ENCODE measurements at regions not wholly inside any gene's neighbourhood (a gene's known extent, or its start where the extent isn't known, plus 50 kb on each side); places are given as distances from the start of the nearest gene placed in this dataset.

DNA sequence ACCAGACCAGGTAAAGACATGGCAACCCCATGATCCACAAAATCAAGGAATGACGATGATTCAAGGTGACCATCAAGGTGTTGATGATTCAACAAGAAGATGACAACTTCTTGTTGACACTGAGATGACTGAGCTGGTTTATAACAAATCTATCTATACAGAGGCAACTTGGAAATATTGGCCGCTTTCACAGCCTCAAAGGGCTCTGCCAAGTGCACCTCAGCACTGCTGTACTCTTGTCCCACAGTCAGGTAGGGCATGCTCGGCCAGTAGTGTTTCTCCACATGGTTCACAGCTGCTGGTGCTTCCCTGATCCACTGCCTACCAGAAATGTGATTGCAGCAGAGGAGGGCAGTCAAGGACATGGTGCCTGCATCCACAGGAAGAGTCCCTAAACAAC is 125.2 kb upstream of the SYT6 start:
- no peaks in the 10 kb centered on the region for H3K4me1 Mint-ChIP-seq (ENCODE audit: insufficient read depth, unreplicated experiment)
- CTCF ChIA-PET = interaction anchor here (0.9 kb wide), 1 partner anchor 68 kb away, joined by 4 read pairs; no protein-coding TSS in a partner anchor

DNA sequence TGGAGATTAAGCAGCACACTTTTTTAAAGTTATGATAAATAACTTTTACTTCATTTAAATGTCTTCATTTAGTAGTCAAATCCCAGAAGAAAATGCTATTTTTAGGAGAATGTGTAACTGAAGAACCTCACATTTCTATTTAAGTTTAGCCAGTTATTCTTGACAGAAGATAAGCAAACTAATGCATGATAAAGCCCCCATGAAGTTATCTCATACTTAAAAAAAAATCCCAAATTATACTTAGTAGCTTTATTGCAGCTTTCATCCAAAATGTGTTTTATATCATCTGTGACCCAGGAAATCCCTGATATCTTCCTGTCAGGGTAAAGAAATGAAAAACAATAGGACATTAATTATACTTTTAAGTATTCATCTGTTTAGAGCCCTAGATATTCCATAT is 124.8 kb upstream of the SYT6 start:
- peaks cover 57% of the 10 kb centered on the region for H3K27me3 Mint-ChIP-seq (ENCODE audit: insufficient read depth, unreplicated experiment)
- no peak for DNase-seq (ENCODE audit: unreplicated experiment)
- ChIA-PET CTCF (interaction anchor here (0.6 to 0.9 kb wide), 2 partner anchors 69 to 173 kb away, joined by 3 to 4 read pairs; no protein-coding TSS in a partner anchor), POLR2A (no interaction called here)
- BruUV-seq (replicated peaks) = no TSS peak
- no peaks in the 10 kb centered on the region for H3K9me3 Mint-ChIP-seq (ENCODE audit: unreplicated experiment)
- TF ChIP-seq, protein P1, sequence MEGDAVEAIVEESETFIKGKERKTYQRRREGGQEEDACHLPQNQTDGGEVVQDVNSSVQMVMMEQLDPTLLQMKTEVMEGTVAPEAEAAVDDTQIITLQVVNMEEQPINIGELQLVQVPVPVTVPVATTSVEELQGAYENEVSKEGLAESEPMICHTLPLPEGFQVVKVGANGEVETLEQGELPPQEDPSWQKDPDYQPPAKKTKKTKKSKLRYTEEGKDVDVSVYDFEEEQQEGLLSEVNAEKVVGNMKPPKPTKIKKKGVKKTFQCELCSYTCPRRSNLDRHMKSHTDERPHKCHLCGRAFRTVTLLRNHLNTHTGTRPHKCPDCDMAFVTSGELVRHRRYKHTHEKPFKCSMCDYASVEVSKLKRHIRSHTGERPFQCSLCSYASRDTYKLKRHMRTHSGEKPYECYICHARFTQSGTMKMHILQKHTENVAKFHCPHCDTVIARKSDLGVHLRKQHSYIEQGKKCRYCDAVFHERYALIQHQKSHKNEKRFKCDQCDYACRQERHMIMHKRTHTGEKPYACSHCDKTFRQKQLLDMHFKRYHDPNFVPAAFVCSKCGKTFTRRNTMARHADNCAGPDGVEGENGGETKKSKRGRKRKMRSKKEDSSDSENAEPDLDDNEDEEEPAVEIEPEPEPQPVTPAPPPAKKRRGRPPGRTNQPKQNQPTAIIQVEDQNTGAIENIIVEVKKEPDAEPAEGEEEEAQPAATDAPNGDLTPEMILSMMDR (IDR thresholded peaks at IDR 0.05; ENCODE audit: unreplicated experiment) = no peak
- H3K27ac Mint-ChIP-seq (ENCODE audit: low read depth, unreplicated experiment) = no peak overlapping the region
- intact Hi-C loops (cut with micrococcal nuclease) = no loop called here
- H3K4me1 Mint-ChIP-seq (ENCODE audit: insufficient read depth, unreplicated experiment) = no peaks in the 10 kb centered on the region
- H3K36me3 Mint-ChIP-seq (ENCODE audit: insufficient read depth, unreplicated experiment) = no peaks in the 10 kb centered on the region
- no peak overlapping the region for H3K4me3 Mint-ChIP-seq (ENCODE audit: unreplicated experiment)

More for the DNA sequence above, 125.2 kb upstream of the SYT6 start:
- Mint-ChIP-seq H3K27ac (ENCODE audit: low read depth, unreplicated experiment) (no peak overlapping the region), H3K4me3 (ENCODE audit: unreplicated experiment) (no peak overlapping the region), H3K9me3 (ENCODE audit: unreplicated experiment) (no peaks in the 10 kb centered on the region), H3K27me3 (ENCODE audit: insufficient read depth, unreplicated experiment) (peaks cover 57% of the 10 kb centered on the region), H3K36me3 (ENCODE audit: insufficient read depth, unreplicated experiment) (no peaks in the 10 kb centered on the region)
- POLR2A ChIA-PET = no interaction called here
- no TSS peak for BruUV-seq (replicated peaks)
- no peak for DNase-seq (ENCODE audit: unreplicated experiment)
- intact Hi-C loops (cut with micrococcal nuclease) = no loop called here
- TF ChIP-seq, protein P1 (IDR thresholded peaks at IDR 0.05; ENCODE audit: unreplicated experiment) = no peak

DNA sequence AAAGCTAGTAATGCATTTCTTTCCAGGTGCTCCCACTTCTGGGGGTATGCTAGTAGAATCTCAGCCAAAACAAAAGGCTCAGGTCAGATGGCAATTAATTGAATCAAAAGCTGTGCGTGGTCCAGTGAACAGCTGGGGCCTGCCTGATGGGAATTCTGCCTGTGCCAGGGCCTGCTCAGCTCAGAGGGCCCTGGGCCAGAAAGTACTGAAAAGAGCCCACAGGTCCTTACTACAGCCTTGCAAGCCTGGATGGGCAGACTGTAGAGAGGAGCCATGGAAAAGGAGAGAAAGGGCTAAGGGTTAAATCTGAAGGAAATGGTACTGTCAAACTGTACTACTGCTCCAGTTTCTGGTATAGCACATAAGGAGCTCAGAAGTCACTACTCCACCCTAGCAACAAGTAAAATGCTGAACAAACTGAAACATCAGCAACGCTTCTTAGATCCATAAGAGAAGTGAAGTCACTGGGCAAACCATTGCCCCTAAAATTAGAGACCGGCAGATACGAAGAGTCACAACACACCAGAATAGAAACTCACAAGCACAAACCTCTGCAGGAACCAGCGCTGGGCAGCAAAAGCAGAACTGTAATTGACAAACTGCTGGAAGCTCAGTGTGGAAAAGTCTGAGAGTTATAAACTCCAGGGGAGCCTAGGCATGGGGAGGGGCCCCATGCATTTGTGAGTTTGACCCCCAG is 121.1 kb upstream of the SYT6 start:
- CTCF ChIA-PET = interaction anchor here (0.6 to 9.1 kb wide), 5 partner anchors 9 to 442 kb away, joined by 3 to 103 read pairs (median 5); no protein-coding TSS in a partner anchor
- H3K4me1 Mint-ChIP-seq (ENCODE audit: insufficient read depth, unreplicated experiment) = no peaks in the 10 kb centered on the region
- H3K36me3 Mint-ChIP-seq (ENCODE audit: insufficient read depth, unreplicated experiment) = no peaks in the 10 kb centered on the region
- no peaks in the 10 kb centered on the region for H3K9me3 Mint-ChIP-seq (ENCODE audit: unreplicated experiment)
- POLR2A ChIA-PET = no interaction called here
- no peak for DNase-seq (ENCODE audit: unreplicated experiment)
- H3K27me3 Mint-ChIP-seq (ENCODE audit: insufficient read depth, unreplicated experiment) = peaks cover 69% of the 10 kb centered on the region
- TF ChIP-seq, protein P1 (IDR thresholded peaks at IDR 0.05; ENCODE audit: unreplicated experiment) = no peak
- intact Hi-C loops (cut with micrococcal nuclease) = no loop called here
- no TSS peak for BruUV-seq (replicated peaks)
- no peak overlapping the region for H3K27ac Mint-ChIP-seq (ENCODE audit: low read depth, unreplicated experiment)
- no peak overlapping the region for H3K4me3 Mint-ChIP-seq (ENCODE audit: unreplicated experiment)

DNA sequence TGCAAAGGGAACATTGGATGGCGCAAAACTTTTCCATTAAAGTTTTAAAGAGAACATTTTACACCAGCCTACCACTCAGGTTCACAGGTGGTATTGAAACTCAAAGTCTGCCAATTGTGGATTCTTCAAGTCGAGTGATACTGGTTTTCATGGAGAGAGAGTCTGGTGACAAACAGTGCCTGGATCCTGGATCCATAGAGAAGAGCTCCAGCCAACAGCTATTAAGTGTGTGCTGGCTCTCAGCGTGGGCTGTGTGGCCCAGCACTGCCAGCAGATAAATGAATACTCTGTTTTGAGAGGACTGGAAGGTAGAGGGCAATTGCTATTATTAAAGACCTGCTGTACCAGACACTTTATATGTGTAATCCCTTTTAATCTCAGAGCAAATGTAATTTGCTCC is 118.9 kb upstream of the SYT6 start:
- ChIA-PET CTCF (interaction anchor here (0.5 to 9.1 kb wide), 3 partner anchors 11 to 309 kb away, joined by 3 to 103 read pairs (median 3); no protein-coding TSS in a partner anchor), POLR2A (interaction anchor here (1.4 kb wide), 1 partner anchor 10 kb away, joined by 3 read pairs; no protein-coding TSS in a partner anchor)
- TF ChIP-seq, protein P1 (IDR thresholded peaks at IDR 0.05; ENCODE audit: unreplicated experiment) = no peak
- Mint-ChIP-seq H3K27ac (ENCODE audit: low read depth, unreplicated experiment) (no peak overlapping the region), H3K4me1 (ENCODE audit: insufficient read depth, unreplicated experiment) (no peaks in the 10 kb centered on the region), H3K36me3 (ENCODE audit: insufficient read depth, unreplicated experiment) (peaks cover 7% of the 10 kb centered on the region), H3K4me3 (ENCODE audit: unreplicated experiment) (no peak overlapping the region), H3K27me3 (ENCODE audit: insufficient read depth, unreplicated experiment) (peaks cover 65% of the 10 kb centered on the region), H3K9me3 (ENCODE audit: unreplicated experiment) (no peaks in the 10 kb centered on the region)
- DNase-seq (ENCODE audit: unreplicated experiment) = no peak
- intact Hi-C loops (cut with micrococcal nuclease) = no loop called here
- BruUV-seq (replicated peaks) = no TSS peak

Data from MCF 10A (cell line).